ENCODE measurements at regions not wholly inside any gene's neighbourhood (a gene's known extent, or its start where the extent isn't known, plus 50 kb on each side); places are given as distances from the start of the nearest gene placed in this dataset.

DNA sequence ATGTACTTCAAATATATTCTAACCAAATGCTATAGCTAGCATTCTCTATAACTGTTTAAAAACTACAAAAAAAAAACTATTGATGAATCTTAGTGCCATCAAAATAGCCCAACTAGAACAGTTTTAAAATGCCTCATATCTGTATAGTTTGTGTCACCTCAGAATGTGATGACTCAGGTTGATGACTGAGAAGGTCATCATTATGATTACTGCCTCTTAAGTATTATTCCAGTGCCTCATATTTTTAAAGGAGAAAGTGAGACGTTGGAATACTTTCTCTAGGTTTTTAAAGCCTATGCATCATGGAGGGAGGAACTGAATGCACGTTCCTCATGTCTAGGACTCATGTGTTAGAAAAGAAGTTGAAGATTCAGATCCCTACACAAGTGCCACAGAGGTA is 88.2 kb downstream of the TMA16 start:
- Histone ChIP-seq H3K36me3 (ENCODE audit: control insufficient read depth in 2 of 2, insufficient read depth in 1 of 2, low read length in 2 of 2) (no peaks in the 10 kb centered on the region), H3K4me1 (ENCODE audit: control insufficient read depth, insufficient read depth, low read length) (no peaks in the 10 kb centered on the region), H3K27ac (ENCODE audit: extremely low read depth, low read depth, low read length) (no peak overlapping the region), H3K4me3 (ENCODE audit: low read depth, low read length) (no peak overlapping the region), H3K9me3 (ENCODE audit: control insufficient read depth, insufficient read depth, low read depth, low read length) (no peaks in the 10 kb centered on the region)
- ChIA-PET CTCF (no interaction called here), POLR2A (no interaction called here)
- TF ChIP-seq, protein P1, sequence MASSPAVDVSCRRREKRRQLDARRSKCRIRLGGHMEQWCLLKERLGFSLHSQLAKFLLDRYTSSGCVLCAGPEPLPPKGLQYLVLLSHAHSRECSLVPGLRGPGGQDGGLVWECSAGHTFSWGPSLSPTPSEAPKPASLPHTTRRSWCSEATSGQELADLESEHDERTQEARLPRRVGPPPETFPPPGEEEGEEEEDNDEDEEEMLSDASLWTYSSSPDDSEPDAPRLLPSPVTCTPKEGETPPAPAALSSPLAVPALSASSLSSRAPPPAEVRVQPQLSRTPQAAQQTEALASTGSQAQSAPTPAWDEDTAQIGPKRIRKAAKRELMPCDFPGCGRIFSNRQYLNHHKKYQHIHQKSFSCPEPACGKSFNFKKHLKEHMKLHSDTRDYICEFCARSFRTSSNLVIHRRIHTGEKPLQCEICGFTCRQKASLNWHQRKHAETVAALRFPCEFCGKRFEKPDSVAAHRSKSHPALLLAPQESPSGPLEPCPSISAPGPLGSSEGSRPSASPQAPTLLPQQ (tag by site-specific recombination; IDR thresholded peaks at IDR 0.05) = no peak
- TF ChIP-seq ZNF658 (tag by site-specific recombination; IDR thresholded peaks at IDR 0.05) (no peak), EGR2 (tag by site-specific recombination; IDR thresholded peaks at IDR 0.05; ENCODE audit: low read depth) (no peak), ZNF571 (tag by site-specific recombination; IDR thresholded peaks at IDR 0.05) (no peak), ZNF121 (tag by site-specific recombination; IDR thresholded peaks at IDR 0.05) (no peak), ZNF585B (tag by site-specific recombination; IDR thresholded peaks at IDR 0.05) (no peak), YY2 (tag by site-specific recombination; IDR thresholded peaks at IDR 0.05) (no peak), ZNF174 (tag by site-specific recombination; IDR thresholded peaks at IDR 0.05) (no peak), BCL11B (tag by site-specific recombination; IDR thresholded peaks at IDR 0.05; ENCODE audit: low read depth) (no peak), ZNF529 (tag by site-specific recombination; IDR thresholded peaks at IDR 0.05; ENCODE audit: insufficient replicate concordance) (no peak), ZNF140 (tag by site-specific recombination; IDR thresholded peaks at IDR 0.05) (no peak), ZNF155 (tag by site-specific recombination; IDR thresholded peaks at IDR 0.05) (no peak), HOXD13 (CRISPR knock-in tag; IDR thresholded peaks at IDR 0.05; ENCODE audit: borderline replicate concordance) (no peak), HOXC10 (CRISPR knock-in tag; IDR thresholded peaks at IDR 0.05) (no peak)
- TF ChIP-seq, protein P2, sequence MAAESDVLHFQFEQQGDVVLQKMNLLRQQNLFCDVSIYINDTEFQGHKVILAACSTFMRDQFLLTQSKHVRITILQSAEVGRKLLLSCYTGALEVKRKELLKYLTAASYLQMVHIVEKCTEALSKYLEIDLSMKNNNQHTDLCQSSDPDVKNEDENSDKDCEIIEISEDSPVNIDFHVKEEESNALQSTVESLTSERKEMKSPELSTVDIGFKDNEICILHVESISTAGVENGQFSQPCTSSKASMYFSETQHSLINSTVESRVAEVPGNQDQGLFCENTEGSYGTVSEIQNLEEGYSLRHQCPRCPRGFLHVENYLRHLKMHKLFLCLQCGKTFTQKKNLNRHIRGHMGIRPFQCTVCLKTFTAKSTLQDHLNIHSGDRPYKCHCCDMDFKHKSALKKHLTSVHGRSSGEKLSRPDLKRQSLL (tag by site-specific recombination; IDR thresholded peaks at IDR 0.05) = no peak
- TF ChIP-seq, protein P3, sequence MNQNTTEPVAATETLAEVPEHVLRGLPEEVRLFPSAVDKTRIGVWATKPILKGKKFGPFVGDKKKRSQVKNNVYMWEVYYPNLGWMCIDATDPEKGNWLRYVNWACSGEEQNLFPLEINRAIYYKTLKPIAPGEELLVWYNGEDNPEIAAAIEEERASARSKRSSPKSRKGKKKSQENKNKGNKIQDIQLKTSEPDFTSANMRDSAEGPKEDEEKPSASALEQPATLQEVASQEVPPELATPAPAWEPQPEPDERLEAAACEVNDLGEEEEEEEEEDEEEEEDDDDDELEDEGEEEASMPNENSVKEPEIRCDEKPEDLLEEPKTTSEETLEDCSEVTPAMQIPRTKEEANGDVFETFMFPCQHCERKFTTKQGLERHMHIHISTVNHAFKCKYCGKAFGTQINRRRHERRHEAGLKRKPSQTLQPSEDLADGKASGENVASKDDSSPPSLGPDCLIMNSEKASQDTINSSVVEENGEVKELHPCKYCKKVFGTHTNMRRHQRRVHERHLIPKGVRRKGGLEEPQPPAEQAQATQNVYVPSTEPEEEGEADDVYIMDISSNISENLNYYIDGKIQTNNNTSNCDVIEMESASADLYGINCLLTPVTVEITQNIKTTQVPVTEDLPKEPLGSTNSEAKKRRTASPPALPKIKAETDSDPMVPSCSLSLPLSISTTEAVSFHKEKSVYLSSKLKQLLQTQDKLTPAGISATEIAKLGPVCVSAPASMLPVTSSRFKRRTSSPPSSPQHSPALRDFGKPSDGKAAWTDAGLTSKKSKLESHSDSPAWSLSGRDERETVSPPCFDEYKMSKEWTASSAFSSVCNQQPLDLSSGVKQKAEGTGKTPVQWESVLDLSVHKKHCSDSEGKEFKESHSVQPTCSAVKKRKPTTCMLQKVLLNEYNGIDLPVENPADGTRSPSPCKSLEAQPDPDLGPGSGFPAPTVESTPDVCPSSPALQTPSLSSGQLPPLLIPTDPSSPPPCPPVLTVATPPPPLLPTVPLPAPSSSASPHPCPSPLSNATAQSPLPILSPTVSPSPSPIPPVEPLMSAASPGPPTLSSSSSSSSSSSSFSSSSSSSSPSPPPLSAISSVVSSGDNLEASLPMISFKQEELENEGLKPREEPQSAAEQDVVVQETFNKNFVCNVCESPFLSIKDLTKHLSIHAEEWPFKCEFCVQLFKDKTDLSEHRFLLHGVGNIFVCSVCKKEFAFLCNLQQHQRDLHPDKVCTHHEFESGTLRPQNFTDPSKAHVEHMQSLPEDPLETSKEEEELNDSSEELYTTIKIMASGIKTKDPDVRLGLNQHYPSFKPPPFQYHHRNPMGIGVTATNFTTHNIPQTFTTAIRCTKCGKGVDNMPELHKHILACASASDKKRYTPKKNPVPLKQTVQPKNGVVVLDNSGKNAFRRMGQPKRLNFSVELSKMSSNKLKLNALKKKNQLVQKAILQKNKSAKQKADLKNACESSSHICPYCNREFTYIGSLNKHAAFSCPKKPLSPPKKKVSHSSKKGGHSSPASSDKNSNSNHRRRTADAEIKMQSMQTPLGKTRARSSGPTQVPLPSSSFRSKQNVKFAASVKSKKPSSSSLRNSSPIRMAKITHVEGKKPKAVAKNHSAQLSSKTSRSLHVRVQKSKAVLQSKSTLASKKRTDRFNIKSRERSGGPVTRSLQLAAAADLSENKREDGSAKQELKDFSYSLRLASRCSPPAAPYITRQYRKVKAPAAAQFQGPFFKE (tag by site-specific recombination; IDR thresholded peaks at IDR 0.05; ENCODE audit: borderline replicate concordance) = no peak
- TF ChIP-seq, protein P4, sequence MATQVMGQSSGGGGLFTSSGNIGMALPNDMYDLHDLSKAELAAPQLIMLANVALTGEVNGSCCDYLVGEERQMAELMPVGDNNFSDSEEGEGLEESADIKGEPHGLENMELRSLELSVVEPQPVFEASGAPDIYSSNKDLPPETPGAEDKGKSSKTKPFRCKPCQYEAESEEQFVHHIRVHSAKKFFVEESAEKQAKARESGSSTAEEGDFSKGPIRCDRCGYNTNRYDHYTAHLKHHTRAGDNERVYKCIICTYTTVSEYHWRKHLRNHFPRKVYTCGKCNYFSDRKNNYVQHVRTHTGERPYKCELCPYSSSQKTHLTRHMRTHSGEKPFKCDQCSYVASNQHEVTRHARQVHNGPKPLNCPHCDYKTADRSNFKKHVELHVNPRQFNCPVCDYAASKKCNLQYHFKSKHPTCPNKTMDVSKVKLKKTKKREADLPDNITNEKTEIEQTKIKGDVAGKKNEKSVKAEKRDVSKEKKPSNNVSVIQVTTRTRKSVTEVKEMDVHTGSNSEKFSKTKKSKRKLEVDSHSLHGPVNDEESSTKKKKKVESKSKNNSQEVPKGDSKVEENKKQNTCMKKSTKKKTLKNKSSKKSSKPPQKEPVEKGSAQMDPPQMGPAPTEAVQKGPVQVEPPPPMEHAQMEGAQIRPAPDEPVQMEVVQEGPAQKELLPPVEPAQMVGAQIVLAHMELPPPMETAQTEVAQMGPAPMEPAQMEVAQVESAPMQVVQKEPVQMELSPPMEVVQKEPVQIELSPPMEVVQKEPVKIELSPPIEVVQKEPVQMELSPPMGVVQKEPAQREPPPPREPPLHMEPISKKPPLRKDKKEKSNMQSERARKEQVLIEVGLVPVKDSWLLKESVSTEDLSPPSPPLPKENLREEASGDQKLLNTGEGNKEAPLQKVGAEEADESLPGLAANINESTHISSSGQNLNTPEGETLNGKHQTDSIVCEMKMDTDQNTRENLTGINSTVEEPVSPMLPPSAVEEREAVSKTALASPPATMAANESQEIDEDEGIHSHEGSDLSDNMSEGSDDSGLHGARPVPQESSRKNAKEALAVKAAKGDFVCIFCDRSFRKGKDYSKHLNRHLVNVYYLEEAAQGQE (tag by site-specific recombination; IDR thresholded peaks at IDR 0.05) = no peak
